ENCODE measurements at regions not wholly inside any gene's neighbourhood (a gene's known extent, or its start where the extent isn't known, plus 50 kb on each side); places are given as distances from the start of the nearest gene placed in this dataset.

DNA sequence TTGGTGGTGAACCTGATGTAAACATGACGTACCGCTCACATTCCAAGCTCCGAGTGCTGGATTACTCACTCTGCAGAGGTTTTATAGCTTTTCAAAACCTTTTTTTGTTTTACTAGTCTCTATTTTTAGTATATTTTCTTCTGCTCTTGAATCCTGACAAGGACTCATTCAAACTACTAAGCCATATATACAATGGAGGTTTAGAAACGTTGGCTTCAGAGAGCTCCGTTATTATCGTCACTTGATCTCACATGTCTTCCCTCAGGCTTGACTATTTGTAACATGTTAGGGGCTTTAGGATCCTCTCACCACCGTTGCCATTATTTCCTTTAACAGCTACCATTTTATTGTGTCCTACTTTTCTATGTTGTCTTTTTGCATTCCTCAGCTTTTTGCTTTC, 1321.5 kb upstream of the FLRT2 start:
- Histone ChIP-seq H3K27me3 (replicated peaks; ENCODE audit: control insufficient read depth, insufficient read depth, low read length) (no peaks in the 10 kb centered on the region), H3K36me3 (ENCODE audit: control insufficient read depth, insufficient read depth, low read length) (no peaks in the 10 kb centered on the region), H3K9me3 (no peaks in the 10 kb centered on the region), H3K4me1 (peaks cover 6% of the 10 kb centered on the region; the same call in 1 of the 2 replicates), H3K4me3 (ENCODE audit: low read depth, low read length) (no peak overlapping the region)
- Mint-ChIP-seq H3K4me1 (ENCODE audit: low read depth, unreplicated experiment) (no peaks in the 10 kb centered on the region), H3K9me3 (ENCODE audit: unreplicated experiment) (peaks cover 22% of the 10 kb centered on the region), H3K36me3 (ENCODE audit: insufficient read depth, unreplicated experiment) (no peaks in the 10 kb centered on the region), H3K27ac (ENCODE audit: unreplicated experiment) (no peak overlapping the region), H3K4me3 (ENCODE audit: unreplicated experiment) (no peak overlapping the region), H3K27me3 (ENCODE audit: insufficient read depth, unreplicated experiment) (no peaks in the 10 kb centered on the region)
- no peak for DNase-seq
- BruUV-seq (replicated peaks) = no TSS peak
- POLR2A ChIA-PET = no interaction called here
- CTCF ChIA-PET = no interaction called here
- intact Hi-C loops (cut with micrococcal nuclease; ENCODE audit: unreplicated experiment) = no loop called here
- TF ChIP-seq, protein P1, sequence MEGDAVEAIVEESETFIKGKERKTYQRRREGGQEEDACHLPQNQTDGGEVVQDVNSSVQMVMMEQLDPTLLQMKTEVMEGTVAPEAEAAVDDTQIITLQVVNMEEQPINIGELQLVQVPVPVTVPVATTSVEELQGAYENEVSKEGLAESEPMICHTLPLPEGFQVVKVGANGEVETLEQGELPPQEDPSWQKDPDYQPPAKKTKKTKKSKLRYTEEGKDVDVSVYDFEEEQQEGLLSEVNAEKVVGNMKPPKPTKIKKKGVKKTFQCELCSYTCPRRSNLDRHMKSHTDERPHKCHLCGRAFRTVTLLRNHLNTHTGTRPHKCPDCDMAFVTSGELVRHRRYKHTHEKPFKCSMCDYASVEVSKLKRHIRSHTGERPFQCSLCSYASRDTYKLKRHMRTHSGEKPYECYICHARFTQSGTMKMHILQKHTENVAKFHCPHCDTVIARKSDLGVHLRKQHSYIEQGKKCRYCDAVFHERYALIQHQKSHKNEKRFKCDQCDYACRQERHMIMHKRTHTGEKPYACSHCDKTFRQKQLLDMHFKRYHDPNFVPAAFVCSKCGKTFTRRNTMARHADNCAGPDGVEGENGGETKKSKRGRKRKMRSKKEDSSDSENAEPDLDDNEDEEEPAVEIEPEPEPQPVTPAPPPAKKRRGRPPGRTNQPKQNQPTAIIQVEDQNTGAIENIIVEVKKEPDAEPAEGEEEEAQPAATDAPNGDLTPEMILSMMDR (IDR thresholded peaks at IDR 0.05; ENCODE audit: insufficient read depth in 1 of 2, low read depth in 1 of 2, low read length in 1 of 2, severe bottlenecking in 1 of 2, unreplicated experiment in 1 of 2) = no peak

- BruUV-seq (replicated peaks) = no TSS peak
- Mint-ChIP-seq H3K27me3 (ENCODE audit: insufficient read depth, unreplicated experiment) (no peaks in the 10 kb centered on the region), H3K36me3 (ENCODE audit: insufficient read depth, unreplicated experiment) (no peaks in the 10 kb centered on the region), H3K4me1 (ENCODE audit: low read depth, unreplicated experiment) (no peaks in the 10 kb centered on the region), H3K9me3 (ENCODE audit: unreplicated experiment) (peaks cover 22% of the 10 kb centered on the region), H3K4me3 (ENCODE audit: unreplicated experiment) (no peak overlapping the region), H3K27ac (ENCODE audit: unreplicated experiment) (no peak overlapping the region)
- no peak for DNase-seq
- Histone ChIP-seq H3K27me3 (replicated peaks; ENCODE audit: control insufficient read depth, insufficient read depth, low read length) (no peaks in the 10 kb centered on the region), H3K4me1 (peaks cover under 1% of the 10 kb centered on the region; the same call in 1 of the 2 replicates), H3K4me3 (ENCODE audit: low read depth, low read length) (no peak overlapping the region), H3K9me3 (no peaks in the 10 kb centered on the region), H3K36me3 (ENCODE audit: control insufficient read depth, insufficient read depth, low read length) (no peaks in the 10 kb centered on the region)
- intact Hi-C loops (cut with micrococcal nuclease; ENCODE audit: unreplicated experiment) = no loop called here
- ChIA-PET CTCF (no interaction called here), POLR2A (no interaction called here)
- TF ChIP-seq, protein P1 (IDR thresholded peaks at IDR 0.05; ENCODE audit: insufficient read depth in 1 of 2, low read depth in 1 of 2, low read length in 1 of 2, severe bottlenecking in 1 of 2, unreplicated experiment in 1 of 2) = no peak
Measured at GRCh38 chr14:84209031-84209430, 1320.9 kb upstream of the FLRT2 start.

- Mint-ChIP-seq H3K4me1 (ENCODE audit: low read depth, unreplicated experiment) (no peaks in the 10 kb centered on the region), H3K4me3 (ENCODE audit: unreplicated experiment) (no peak overlapping the region), H3K9me3 (ENCODE audit: unreplicated experiment) (peaks cover 10% of the 10 kb centered on the region), H3K36me3 (ENCODE audit: insufficient read depth, unreplicated experiment) (no peaks in the 10 kb centered on the region), H3K27me3 (ENCODE audit: insufficient read depth, unreplicated experiment) (no peaks in the 10 kb centered on the region), H3K27ac (ENCODE audit: unreplicated experiment) (no peak overlapping the region)
- no peaks in the 10 kb centered on the region for H3K4me1 ChIP-seq
- DNase-seq = no peak
- no TSS peak for BruUV-seq (replicated peaks)
- ChIA-PET POLR2A (no interaction called here), CTCF (no interaction called here)
- no peak overlapping the region for H3K4me3 ChIP-seq (ENCODE audit: low read depth, low read length)
- peaks cover 3% of the 10 kb centered on the region; the same call in 1 of the 2 replicates for H3K9me3 ChIP-seq
- intact Hi-C loops (cut with micrococcal nuclease; ENCODE audit: unreplicated experiment) = no loop called here
- no peaks in the 10 kb centered on the region for H3K27me3 ChIP-seq (replicated peaks; ENCODE audit: control insufficient read depth, insufficient read depth, low read length)
- H3K36me3 ChIP-seq (ENCODE audit: control insufficient read depth, insufficient read depth, low read length) = no peaks in the 10 kb centered on the region
- TF ChIP-seq, protein P1 (IDR thresholded peaks at IDR 0.05; ENCODE audit: insufficient read depth in 1 of 2, low read depth in 1 of 2, low read length in 1 of 2, severe bottlenecking in 1 of 2, unreplicated experiment in 1 of 2) = no peak
Measured at GRCh38 chr14:84217066-84217465, 1312.9 kb upstream of the FLRT2 start.

Measured in Caco-2 (cell line).